ENCODE measurements at regions not wholly inside any gene's neighbourhood (a gene's known extent, or its start where the extent isn't known, plus 50 kb on each side); places are given as distances from the start of the nearest gene placed in this dataset.
"Not testable (repeated sequence)": the region's sequence is repeated elsewhere in the genome, so short reads cannot be mapped to it uniquely, and the experiment has no call there.

DNA sequence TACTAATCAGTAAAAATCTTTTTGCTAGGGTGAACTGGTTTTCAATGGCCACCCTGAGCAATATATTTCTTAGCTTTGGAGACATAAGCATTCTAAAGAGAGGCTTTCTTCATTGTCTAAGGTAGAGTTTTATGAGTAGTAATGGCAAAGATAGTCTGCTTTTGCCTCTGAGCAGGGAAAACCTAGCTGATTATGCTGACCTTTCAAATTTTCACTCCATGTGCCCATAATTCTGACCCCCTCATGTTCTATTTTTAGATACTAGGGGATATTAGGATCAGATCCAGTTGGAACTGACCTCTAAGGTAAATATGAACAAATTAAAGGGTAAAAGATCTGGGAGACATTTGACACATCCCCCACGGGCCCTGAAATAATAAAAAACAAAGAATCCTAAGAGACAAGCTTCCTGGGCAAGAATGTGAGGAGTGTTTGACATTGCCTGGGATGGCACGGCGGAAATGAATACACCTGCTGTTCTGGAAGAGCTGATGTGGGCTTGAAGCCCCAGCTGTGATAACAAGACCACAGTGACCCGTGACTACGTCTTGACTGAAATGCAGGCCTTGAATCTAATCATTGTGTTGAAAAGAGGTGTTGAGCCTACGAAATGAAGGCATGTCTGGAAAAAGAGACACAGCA, 392.1 kb upstream of the FRG1 start:
- H3K27me3 ChIP-seq (replicated peaks in 1 of 7), result no peaks in the 10 kb centered on the region
- DNase-seq, result no peak
- intact Hi-C loops (cut with DNase I; ENCODE audit: low total_unique reads), result no loop called here
- no peak overlapping the region for H3K27ac ChIP-seq
- no peak overlapping the region for H3K4me3 ChIP-seq
- no peaks in the 10 kb centered on the region for H3K36me3 ChIP-seq
- WGBS, 5 donors, result 71 to 91% (median 77%) methylated on average over 6 of the region's 6 CpGs
- TF ChIP-seq, protein P1, sequence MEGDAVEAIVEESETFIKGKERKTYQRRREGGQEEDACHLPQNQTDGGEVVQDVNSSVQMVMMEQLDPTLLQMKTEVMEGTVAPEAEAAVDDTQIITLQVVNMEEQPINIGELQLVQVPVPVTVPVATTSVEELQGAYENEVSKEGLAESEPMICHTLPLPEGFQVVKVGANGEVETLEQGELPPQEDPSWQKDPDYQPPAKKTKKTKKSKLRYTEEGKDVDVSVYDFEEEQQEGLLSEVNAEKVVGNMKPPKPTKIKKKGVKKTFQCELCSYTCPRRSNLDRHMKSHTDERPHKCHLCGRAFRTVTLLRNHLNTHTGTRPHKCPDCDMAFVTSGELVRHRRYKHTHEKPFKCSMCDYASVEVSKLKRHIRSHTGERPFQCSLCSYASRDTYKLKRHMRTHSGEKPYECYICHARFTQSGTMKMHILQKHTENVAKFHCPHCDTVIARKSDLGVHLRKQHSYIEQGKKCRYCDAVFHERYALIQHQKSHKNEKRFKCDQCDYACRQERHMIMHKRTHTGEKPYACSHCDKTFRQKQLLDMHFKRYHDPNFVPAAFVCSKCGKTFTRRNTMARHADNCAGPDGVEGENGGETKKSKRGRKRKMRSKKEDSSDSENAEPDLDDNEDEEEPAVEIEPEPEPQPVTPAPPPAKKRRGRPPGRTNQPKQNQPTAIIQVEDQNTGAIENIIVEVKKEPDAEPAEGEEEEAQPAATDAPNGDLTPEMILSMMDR (IDR thresholded peaks at IDR 0.05 in 8 of 11, conservative IDR thresholded peaks at IDR 0.05 in 3 of 11), result no peak
- no peak for TF ChIP-seq POLR2A (IDR thresholded peaks at IDR 0.05)
- no peak for TF ChIP-seq POLR2AphosphoS5 (IDR thresholded peaks at IDR 0.05)
- H3K4me1 ChIP-seq, result no peaks in the 10 kb centered on the region
- no peaks in the 10 kb centered on the region for H3K9me3 ChIP-seq

DNA sequence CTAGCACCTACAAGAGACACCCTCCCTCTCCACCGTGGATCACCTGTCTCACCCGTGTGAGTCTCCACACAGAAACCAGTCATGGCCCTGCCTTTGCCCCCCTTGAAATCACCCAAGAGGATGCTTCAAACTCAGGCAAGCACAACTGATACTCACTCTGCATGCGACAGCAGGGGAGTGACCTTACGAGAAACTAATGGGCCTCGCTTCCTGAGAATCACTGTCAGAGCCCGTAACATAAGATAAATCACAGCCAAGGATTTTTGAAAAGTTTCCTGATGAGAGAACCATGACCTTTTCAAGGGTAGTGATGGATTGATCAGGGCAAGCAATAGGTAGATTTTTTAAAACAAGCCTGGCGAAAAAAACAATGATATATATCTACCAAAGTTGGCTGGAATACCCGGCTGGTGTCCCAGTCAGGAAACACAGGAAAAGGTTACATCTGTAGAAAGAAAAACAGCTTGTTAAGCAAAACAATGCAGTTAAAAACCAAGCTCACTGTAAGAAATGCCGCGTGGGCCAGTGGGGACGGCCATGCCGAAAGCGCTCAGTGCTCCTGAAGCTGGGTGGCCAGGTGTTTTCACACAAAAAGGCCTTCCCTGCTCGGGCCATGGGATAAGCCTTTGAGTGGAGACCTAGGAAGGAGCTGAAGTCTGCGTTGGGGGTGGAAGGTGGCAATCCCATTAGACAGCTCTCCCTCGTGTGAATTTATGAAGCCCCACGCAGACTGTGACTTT, 388.6 kb upstream of the FRG1 start:
- H3K36me3 ChIP-seq; intact Hi-C loops (cut with DNase I; ENCODE audit: low total_unique reads); DNase-seq; H3K4me3 ChIP-seq; H3K4me1 ChIP-seq; H3K9me3 ChIP-seq; H3K27me3 ChIP-seq (replicated peaks in 1 of 7): not testable (repeated sequence)
- H3K27ac ChIP-seq, result peak overlapping the region in 1 of 8 donors; percentile 52
- WGBS, 5 donors, result 65 to 84% (median 78%) methylated on average over 16 to 17 of the region's 17 CpGs

DNA sequence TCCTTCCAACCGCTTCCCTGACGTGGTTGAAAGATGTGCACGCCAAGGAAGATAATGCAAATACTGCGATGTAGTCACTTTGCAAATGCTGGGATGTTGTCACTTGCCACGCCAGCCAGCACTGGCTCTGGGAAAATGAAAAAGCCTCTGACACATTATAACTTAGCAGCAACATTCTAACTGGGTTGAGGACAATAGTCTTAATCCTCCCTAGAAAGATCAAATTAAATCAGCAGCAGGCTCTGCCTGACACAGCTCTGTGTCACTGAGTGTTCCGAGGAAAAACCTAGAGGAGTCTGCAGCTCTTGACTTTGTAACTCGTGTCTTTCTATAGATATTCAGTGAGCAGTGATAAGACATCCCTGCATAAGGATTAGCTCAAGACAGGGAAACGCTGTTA, 380.1 kb upstream of the FRG1 start:
- intact Hi-C loops (cut with DNase I; ENCODE audit: low total_unique reads); H3K27ac ChIP-seq; H3K27me3 ChIP-seq (replicated peaks in 1 of 7); DNase-seq; H3K36me3 ChIP-seq; H3K4me3 ChIP-seq; H3K4me1 ChIP-seq; H3K9me3 ChIP-seq: not testable (repeated sequence)
- WGBS, 5 donors, result 74 to 90% (median 87%) methylated on average over 7 to 8 of the region's 8 CpGs

DNA sequence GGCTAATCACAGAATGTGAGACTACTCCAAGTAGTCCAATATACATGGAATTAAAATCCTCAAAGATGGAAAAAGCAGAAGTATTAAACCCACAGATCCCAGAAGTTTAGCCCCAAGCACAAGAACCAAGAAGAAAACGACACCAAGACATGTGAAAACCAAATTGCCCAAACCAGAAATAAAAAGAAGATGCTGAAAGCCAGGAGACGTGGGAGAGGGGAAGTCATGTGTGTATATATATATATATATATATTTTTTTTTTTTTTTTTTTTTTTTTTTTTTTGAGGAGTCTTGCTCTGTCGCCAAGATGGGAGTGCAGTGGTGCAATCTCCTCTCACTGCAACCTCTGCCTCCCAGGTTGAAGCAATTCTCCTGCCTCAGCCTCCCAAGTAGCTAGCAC, 376.9 kb upstream of the FRG1 start:
- H3K27me3 ChIP-seq (replicated peaks in 1 of 7); H3K4me1 ChIP-seq; H3K36me3 ChIP-seq; DNase-seq; H3K27ac ChIP-seq; H3K9me3 ChIP-seq; H3K4me3 ChIP-seq; intact Hi-C loops (cut with DNase I; ENCODE audit: low total_unique reads): not testable (repeated sequence)
- 31 to 58% (median 50%) methylated on average over 3 of the region's 3 CpGs for WGBS, 5 donors

DNA sequence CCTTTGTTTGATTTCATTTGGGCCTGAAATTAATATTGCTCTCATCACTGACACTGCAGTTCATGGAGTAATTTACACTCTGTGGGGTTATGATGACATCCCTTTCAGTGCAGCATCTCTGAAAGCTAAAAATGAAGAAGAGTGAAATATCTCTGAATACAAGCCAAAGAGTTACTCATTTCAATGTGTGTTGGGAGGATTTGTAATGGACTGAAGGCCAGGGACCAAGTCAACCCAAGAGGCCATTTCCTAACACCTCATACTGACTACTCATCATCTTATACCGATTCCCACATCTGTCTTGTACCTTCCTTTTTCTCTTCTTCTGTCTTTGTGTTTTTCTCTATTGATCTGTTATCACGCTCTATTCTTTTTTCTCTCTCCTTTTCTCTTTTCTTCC, 374.4 kb upstream of the FRG1 start:
- peak overlapping the region in 1 of 8 donors; percentile 34 for H3K4me3 ChIP-seq
- H3K36me3 ChIP-seq; H3K9me3 ChIP-seq; DNase-seq; intact Hi-C loops (cut with DNase I; ENCODE audit: low total_unique reads); H3K4me1 ChIP-seq; H3K27me3 ChIP-seq (replicated peaks in 1 of 7): not testable (repeated sequence)
- H3K27ac ChIP-seq, result peak overlapping the region in 5 of 8 donors; percentile 43 to 80 (median 75)
- 66 to 94% (median 81%) methylated on average over 2 of the region's 2 CpGs for WGBS, 5 donors

DNA sequence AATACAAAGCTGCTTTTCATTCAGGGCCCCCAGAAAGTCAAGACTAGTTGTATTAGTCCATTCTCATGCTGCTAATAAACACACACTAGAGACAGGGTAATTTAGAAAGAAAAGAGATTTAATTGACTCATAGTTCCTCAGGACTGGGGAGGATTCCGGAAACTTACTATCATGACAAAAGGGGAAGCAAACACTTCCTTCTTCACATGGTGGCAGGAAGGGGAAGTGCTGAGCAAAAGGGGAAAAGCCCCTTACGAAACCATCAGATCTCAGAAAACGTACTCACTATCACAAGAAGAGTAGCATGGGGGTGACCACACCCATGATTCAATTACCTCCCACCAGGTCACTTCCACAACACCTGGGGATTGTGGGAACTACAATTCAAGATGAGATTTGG, 373.8 kb upstream of the FRG1 start:
- Histone ChIP-seq H3K27ac (peak overlapping the region in 5 of 8 donors; percentile 43 to 80 (median 75)), H3K4me3 (peak overlapping the region in 1 of 8 donors; percentile 34)
- 23 to 53% (median 27%) methylated on average over 3 of the region's 3 CpGs for WGBS, 5 donors
- H3K9me3 ChIP-seq; H3K36me3 ChIP-seq; H3K27me3 ChIP-seq (replicated peaks in 1 of 7); intact Hi-C loops (cut with DNase I; ENCODE audit: low total_unique reads); H3K4me1 ChIP-seq; DNase-seq: not testable (repeated sequence)

DNA sequence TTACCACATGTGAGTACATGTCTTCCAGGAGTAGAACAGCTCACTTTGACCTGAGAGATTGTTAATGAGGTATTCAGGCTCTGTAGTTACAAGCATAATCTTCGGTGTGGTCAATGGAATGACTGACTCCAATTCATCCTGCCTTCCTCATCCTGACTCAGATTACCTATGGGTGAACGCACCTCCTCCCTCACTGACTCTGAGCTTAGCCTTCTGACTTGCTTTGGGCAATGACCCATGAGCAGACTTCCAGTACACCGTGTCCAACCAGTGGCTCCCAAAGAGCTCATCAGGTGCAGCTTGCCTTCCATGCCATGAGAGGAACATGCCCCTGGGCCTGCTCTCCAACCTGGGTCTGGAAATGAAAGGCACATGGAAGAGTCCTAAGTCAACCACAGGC, 361.0 kb upstream of the FRG1 start:
- WGBS, 5 donors, result 78 to 98% (median 91%) methylated on average over 3 of the region's 3 CpGs
- H3K27me3 ChIP-seq (replicated peaks in 1 of 7); H3K27ac ChIP-seq; DNase-seq; H3K4me3 ChIP-seq; H3K36me3 ChIP-seq; intact Hi-C loops (cut with DNase I; ENCODE audit: low total_unique reads); H3K4me1 ChIP-seq; H3K9me3 ChIP-seq: not testable (repeated sequence)

DNA sequence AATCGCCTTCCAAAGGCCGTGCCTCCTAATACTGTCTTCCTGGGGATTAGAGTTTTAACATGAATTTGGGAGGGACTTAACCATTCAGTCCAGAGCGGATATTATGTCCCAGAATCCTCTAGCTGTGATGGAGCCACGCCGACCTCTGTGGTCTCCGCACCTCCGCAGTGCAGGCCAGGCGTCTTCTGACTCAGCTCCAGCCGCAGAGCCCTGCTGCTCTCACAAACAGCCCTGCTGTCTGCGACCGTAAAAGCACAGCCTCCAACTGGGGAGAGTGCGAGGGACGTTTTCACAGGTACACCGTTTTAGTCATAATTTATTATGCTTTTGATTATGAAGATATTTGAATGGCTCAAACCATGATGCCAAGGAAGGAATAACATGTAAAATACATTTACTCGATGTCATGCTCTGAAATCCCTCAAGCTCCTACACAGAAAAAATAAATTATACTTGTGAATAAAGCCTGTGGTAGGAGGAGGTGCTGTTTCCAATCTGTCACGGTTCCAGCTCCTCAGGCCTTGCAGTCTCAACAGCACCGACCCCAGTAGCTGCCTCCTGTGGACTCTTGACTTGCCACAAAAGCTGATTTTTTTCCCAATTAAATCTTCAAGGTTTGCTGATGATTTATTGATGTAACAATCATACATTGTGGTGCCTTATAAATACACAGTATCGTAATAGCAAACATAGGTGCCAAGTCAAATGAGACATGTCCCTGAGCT, 353.6 kb upstream of the FRG1 start:
- H3K36me3 ChIP-seq, result not testable (repeated sequence)

DNA sequence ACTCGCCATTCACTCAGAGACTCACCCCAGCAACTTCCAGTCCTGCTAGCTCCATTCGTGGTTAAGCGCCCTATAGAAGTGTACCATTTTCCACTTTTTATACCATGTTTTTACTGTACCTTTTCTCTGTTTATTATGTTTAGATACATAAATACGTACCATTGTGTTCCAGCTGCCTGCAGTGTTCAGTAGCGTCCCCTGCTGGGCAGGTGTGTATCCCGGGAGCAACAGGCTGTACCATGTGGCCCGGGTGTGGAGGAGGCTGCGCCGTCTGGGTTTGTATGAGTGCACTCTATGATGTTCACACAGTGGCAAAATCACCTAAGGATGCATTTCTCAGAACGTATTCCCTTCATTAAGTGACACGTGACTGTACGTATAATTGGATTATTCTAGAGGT, 351.5 kb upstream of the FRG1 start:
- DNase-seq; H3K9me3 ChIP-seq; intact Hi-C loops (cut with DNase I; ENCODE audit: low total_unique reads); H3K27me3 ChIP-seq (replicated peaks in 1 of 7); H3K36me3 ChIP-seq; H3K4me1 ChIP-seq; H3K27ac ChIP-seq; H3K4me3 ChIP-seq: not testable (repeated sequence)
- WGBS, 5 donors, result 93 to 98% (median 94%) methylated on average over 9 to 12 of the region's 12 CpGs

More for the DNA sequence above, 353.6 kb upstream of the FRG1 start:
- H3K27me3 ChIP-seq (replicated peaks in 1 of 7); H3K4me1 ChIP-seq; intact Hi-C loops (cut with DNase I; ENCODE audit: low total_unique reads); H3K4me3 ChIP-seq; H3K27ac ChIP-seq; DNase-seq; H3K9me3 ChIP-seq: not testable (repeated sequence)
- 81 to 87% (median 84%) methylated on average over 18 of the region's 18 CpGs for WGBS, 5 donors

Data from spleen (tissue), 11 donors.